ENCODE measurements at regions not wholly inside any gene's neighbourhood (a gene's known extent, or its start where the extent isn't known, plus 50 kb on each side); places are given as distances from the start of the nearest gene placed in this dataset.

GRCh38 chr5:103804711-103805110 is 242.1 kb upstream of the NUDT12 start:
- no peak overlapping the region for H3K27ac Mint-ChIP-seq (ENCODE audit: unreplicated experiment)
- TF ChIP-seq CTCF (IDR thresholded peaks at IDR 0.05; ENCODE audit: unreplicated experiment): no peak
- H3K36me3 Mint-ChIP-seq (ENCODE audit: insufficient read depth, unreplicated experiment): no peaks in the 10 kb centered on the region
- CTCF ChIA-PET: interaction anchor here (0.6 to 0.7 kb wide), 2 partner anchors 217 to 345 kb away, joined by 3 read pairs; no protein-coding TSS in a partner anchor
- no TSS peak for BruUV-seq (replicated peaks)
- no peaks in the 10 kb centered on the region for H3K27me3 Mint-ChIP-seq (ENCODE audit: unreplicated experiment)
- no peak for DNase-seq
- H3K9me3 Mint-ChIP-seq (ENCODE audit: low read depth, unreplicated experiment): no peaks in the 10 kb centered on the region
- H3K4me1 Mint-ChIP-seq (ENCODE audit: low read depth, unreplicated experiment): no peaks in the 10 kb centered on the region
- no peak overlapping the region for H3K4me3 Mint-ChIP-seq (ENCODE audit: low read depth, unreplicated experiment)
- intact Hi-C loops (cut with micrococcal nuclease; ENCODE audit: unreplicated experiment): loop anchor here (10.0 kb wide), 2 partner anchors 520 to 1000 kb away; no protein-coding TSS in a partner anchor

GRCh38 chr5:103801681-103802080 is 239.1 kb upstream of the NUDT12 start:
- Mint-ChIP-seq H3K4me1 (ENCODE audit: low read depth, unreplicated experiment) (no peaks in the 10 kb centered on the region), H3K27me3 (ENCODE audit: unreplicated experiment) (no peaks in the 10 kb centered on the region), H3K9me3 (ENCODE audit: low read depth, unreplicated experiment) (no peaks in the 10 kb centered on the region), H3K27ac (ENCODE audit: unreplicated experiment) (no peak overlapping the region), H3K36me3 (ENCODE audit: insufficient read depth, unreplicated experiment) (no peaks in the 10 kb centered on the region), H3K4me3 (ENCODE audit: low read depth, unreplicated experiment) (no peak overlapping the region)
- DNase-seq: no peak
- CTCF ChIA-PET: interaction anchor here (1.1 kb wide), 1 partner anchor 219 kb away, joined by 3 read pairs; no protein-coding TSS in a partner anchor
- no peak for TF ChIP-seq CTCF (IDR thresholded peaks at IDR 0.05; ENCODE audit: unreplicated experiment)
- BruUV-seq (replicated peaks): no TSS peak
- intact Hi-C loops (cut with micrococcal nuclease; ENCODE audit: unreplicated experiment): loop anchor here (10.0 kb wide), 2 partner anchors 523 to 1003 kb away; no protein-coding TSS in a partner anchor

- Mint-ChIP-seq H3K4me1 (ENCODE audit: low read depth, unreplicated experiment) (no peaks in the 10 kb centered on the region), H3K9me3 (ENCODE audit: low read depth, unreplicated experiment) (no peaks in the 10 kb centered on the region), H3K27me3 (ENCODE audit: unreplicated experiment) (no peaks in the 10 kb centered on the region), H3K36me3 (ENCODE audit: insufficient read depth, unreplicated experiment) (no peaks in the 10 kb centered on the region), H3K4me3 (ENCODE audit: low read depth, unreplicated experiment) (no peak overlapping the region), H3K27ac (ENCODE audit: unreplicated experiment) (no peak overlapping the region)
- no TSS peak for BruUV-seq (replicated peaks)
- DNase-seq: no peak
- CTCF ChIA-PET: interaction anchor here (1.1 kb wide), 1 partner anchor 218 kb away, joined by 3 read pairs; no protein-coding TSS in a partner anchor
- intact Hi-C loops (cut with micrococcal nuclease; ENCODE audit: unreplicated experiment): loop anchor here (10.0 kb wide), 2 partner anchors 524 to 1004 kb away; no protein-coding TSS in a partner anchor
- TF ChIP-seq CTCF (IDR thresholded peaks at IDR 0.05; ENCODE audit: unreplicated experiment): no peak
Observed at GRCh38 chr5:103800741-103801495, 238.3 kb upstream of the NUDT12 start.

GRCh38 chr5:103793595-103794182 is 231.1 kb upstream of the NUDT12 start:
- Mint-ChIP-seq H3K27ac (ENCODE audit: unreplicated experiment) (no peak overlapping the region), H3K36me3 (ENCODE audit: insufficient read depth, unreplicated experiment) (no peaks in the 10 kb centered on the region), H3K27me3 (ENCODE audit: unreplicated experiment) (no peaks in the 10 kb centered on the region), H3K4me3 (ENCODE audit: low read depth, unreplicated experiment) (no peak overlapping the region), H3K4me1 (ENCODE audit: low read depth, unreplicated experiment) (no peaks in the 10 kb centered on the region), H3K9me3 (ENCODE audit: low read depth, unreplicated experiment) (peaks cover 10% of the 10 kb centered on the region)
- BruUV-seq (replicated peaks): no TSS peak
- TF ChIP-seq CTCF (IDR thresholded peaks at IDR 0.05; ENCODE audit: unreplicated experiment): no peak
- no peak for DNase-seq
- CTCF ChIA-PET: no interaction called here
- intact Hi-C loops (cut with micrococcal nuclease; ENCODE audit: unreplicated experiment): no loop called here

Data from Calu3 (cell line).